GM13976 (cell line): ENCODE measurements at regions not wholly inside any gene's neighbourhood (a gene's known extent, or its start where the extent isn't known, plus 50 kb on each side); places are given as distances from the start of the nearest gene placed in this dataset.

Source experiments
- DNase-seq: peaks from one replicate; pipeline ENCODE4 v3.0.0; 2012; ENCODE audit warnings: low spot score
- in situ Hi-C: fragments of 300-500 bp; cut with MboI; formaldehyde crosslinking; loops from one replicate; pipeline ENCODE4 v1.12.0; 2022; ENCODE audit warnings: low sequenced_read_pairs, mixed read lengths, inconsistent platforms; ENCODE audit not compliant: unreplicated experiment
- TF ChIP-seq, protein P1 (sequence below): IDR thresholded peaks from 2 replicates; pipeline ENCODE4 v1.5.1; 2012; ENCODE audit warnings: borderline replicate concordance, mild to moderate bottlenecking; ENCODE audit not compliant: insufficient read depth; ENCODE audit errors: extremely low read depth, missing control alignments, control extremely low read depth

DNA sequence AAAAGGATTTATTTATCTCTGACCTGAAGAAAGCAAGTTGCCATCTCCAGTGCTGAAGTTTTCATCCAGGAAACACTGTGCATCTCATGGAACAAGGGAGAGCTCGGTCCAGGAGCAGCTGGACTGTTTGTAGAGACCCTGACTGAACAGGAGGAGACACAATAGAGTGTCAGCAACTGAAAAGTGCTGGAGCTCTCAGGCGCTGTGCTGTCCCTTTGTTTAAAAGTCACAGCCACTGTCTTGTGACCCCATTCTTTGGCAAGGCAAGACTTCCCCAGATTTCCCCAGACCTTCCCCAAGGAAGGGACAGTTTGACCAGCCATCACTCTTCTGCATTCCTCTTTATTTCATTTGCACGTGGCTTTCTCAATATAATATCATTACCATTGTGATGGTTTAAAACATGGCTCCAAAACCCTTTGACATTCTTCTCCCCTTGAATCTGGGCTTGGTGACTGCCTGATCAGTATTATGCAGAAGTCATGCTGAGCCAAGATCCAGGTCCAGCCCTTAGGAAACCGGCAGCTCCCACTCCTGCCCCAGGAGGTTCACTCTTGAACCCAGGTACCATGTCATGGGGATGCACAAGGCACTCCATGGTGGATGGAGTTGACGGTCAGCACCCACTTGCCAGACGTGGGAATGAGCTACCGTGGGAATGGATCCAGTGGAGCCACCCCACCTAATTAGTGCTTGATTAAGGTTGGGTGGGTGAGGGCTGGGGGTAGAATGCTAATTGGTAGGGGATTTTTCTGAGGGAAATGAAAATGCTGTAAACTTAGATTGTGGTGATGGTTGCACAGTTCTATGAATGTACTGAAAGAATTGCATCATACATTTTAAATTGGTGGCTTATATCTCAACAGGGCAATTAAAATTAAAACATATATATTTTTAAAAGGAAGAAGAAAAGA, 497.9 kb upstream of the RAB6C start:
- TF ChIP-seq, protein P1, sequence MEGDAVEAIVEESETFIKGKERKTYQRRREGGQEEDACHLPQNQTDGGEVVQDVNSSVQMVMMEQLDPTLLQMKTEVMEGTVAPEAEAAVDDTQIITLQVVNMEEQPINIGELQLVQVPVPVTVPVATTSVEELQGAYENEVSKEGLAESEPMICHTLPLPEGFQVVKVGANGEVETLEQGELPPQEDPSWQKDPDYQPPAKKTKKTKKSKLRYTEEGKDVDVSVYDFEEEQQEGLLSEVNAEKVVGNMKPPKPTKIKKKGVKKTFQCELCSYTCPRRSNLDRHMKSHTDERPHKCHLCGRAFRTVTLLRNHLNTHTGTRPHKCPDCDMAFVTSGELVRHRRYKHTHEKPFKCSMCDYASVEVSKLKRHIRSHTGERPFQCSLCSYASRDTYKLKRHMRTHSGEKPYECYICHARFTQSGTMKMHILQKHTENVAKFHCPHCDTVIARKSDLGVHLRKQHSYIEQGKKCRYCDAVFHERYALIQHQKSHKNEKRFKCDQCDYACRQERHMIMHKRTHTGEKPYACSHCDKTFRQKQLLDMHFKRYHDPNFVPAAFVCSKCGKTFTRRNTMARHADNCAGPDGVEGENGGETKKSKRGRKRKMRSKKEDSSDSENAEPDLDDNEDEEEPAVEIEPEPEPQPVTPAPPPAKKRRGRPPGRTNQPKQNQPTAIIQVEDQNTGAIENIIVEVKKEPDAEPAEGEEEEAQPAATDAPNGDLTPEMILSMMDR: no peak
- in situ Hi-C loops: no loop called here
- DNase-seq: no peak

DNA sequence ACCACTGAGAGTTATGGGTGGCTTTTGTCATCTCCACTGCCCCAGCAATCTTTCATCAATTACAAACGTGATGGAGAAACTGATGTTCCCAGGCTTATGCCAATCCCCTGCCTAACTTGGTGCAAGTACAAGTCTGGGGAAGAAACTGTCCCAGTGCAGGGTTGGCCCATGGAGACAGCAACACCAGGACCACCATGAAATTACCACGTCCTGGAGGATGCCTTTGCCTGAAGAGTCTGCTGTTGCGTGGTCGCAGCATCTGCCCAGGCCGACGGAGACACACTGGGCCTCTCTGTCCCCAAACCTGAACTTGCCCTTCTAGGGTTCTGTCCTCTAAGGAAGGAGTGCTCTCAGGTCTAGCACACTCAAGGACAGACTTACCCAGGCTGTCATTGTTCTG, 496.8 kb upstream of the RAB6C start:
- TF ChIP-seq, protein P1: no peak
- in situ Hi-C loops: no loop called here
- DNase-seq: no peak

DNA sequence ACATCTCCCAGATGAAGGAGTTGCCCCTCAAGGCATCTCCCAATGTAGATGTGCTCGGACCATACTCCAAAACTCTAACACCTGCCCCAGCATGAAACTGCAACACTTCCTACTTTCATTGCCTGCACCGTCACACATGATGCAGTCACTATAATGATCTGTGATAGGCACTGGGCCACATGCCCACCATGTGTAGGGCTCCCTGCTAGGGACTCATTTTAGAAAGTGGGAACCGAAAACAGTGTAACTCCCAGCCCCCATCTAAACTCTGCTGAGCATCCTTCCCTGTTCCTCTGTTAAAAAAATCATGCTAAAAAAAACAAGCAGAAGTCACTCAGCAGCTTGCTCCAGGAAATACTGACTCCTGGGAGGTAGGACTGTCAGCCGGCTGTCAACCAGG, 496.1 kb upstream of the RAB6C start:
- no peak for DNase-seq
- TF ChIP-seq, protein P1: no peak
- in situ Hi-C loops: no loop called here

DNA sequence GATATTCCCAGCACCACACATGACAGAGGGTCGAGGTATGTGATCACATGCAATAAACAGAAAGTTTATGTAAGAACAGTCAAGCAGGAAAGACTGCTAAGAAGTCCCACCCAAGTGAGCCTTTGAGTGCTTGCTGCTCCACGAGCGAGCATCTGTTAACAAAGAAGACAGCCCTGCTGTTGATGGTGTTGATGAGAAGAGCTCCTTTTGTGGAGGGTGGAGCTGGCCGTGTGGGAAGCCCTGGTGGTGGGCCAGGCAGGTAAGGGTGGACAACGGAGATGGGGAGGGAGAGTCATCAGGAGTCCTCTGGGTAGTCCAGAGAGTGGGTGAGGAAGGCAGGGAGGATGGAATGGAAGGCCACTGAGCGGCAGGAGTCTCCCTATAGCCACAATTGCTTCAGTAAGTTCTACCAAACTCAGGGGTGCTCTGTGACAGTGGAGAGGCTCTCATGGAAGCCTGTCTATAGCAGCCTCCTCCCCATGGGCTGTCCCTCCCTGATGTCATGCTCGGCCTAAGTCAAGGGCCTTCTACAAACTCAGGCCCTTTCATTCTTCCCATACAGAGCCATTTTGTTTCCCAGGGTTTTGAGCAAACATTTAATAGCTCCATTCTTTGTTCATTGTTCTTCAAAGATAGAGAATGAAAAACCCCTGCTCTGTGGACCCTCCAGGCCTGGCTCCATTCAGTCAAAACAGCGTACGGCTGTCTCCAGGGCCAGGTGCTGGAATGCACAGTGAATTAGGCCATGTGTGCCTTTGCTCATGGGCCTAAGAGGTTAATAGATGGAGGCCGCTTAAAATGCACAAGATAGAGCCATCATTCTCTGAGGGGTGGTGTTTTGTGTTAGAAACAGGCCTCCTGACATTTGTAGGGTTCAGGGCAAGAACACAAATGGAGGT, 494.2 kb upstream of the RAB6C start:
- no peak for DNase-seq
- TF ChIP-seq, protein P1: no peak
- in situ Hi-C loops: no loop called here

DNA sequence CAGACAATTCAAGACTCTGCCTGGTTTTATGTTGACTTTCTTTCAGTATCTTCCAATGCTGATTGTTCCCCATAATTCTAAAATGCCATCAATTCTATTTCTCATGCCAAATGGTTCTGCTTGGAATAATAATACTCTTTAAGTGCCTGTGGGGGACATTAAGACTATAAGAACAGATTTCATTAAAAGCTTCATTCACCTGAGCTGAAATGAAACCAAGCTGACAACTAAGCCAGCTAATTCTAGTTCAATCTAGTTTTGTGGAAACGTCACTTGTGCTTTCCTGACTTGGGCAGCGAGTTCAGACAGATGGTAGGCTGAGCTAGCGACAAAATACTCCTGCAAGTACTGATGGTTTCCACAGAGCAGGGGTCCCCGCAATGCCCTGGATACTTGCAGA, 491.1 kb upstream of the RAB6C start:
- TF ChIP-seq, protein P1: no peak
- DNase-seq: no peak
- in situ Hi-C loops: no loop called here

DNA sequence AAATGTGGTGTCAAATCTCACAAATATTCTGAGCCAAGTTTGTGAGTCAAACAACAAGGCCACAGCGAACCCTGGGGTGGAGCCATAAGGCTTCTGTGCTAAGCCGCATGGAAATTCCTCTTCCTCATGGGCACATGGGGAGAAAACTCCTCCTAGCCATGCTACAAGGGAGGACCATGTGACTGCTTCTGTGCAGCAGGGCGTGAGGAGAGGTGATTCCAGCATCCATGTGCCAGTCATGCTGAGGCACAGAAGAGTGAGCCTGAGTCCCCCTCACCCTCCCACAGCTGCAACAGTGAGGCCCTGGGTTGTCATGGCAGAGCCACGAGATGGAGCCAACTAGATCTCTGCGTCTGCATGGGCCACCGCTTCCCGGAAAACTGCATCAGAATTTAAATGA, 488.8 kb upstream of the RAB6C start:
- TF ChIP-seq, protein P1: no peak
- DNase-seq: no peak
- in situ Hi-C loops: no loop called here
